H9 (cell line): ENCODE measurements at regions not wholly inside any gene's neighbourhood (a gene's known extent, or its start where the extent isn't known, plus 50 kb on each side); places are given as distances from the start of the nearest gene placed in this dataset.

Source experiments
- DNase-seq: peaks from one replicate; pipeline ENCODE4 v3.0.0-alpha.2; 2017
- H2AFZ ChIP-seq: one replicate; pipeline ENCODE4 v1.6.1; 2013; ENCODE audit warnings: mild to moderate bottlenecking, low read length, control low read depth, moderate library complexity
- H2AK5ac ChIP-seq: 2 replicates; pipeline ENCODE4 v1.6.1; 2013; ENCODE audit warnings: low read length, control low read depth, mixed read lengths; ENCODE audit not compliant: insufficient read length
- H2BK120ac ChIP-seq: one replicate; pipeline ENCODE4 v1.6.1; 2013; ENCODE audit warnings: low read depth, mild to moderate bottlenecking, low read length, control low read depth, inconsistent platforms; ENCODE audit not compliant: poor library complexity, severe bottlenecking
- H2BK12ac ChIP-seq: 2 replicates; pipeline ENCODE4 v1.6.1; 2013; ENCODE audit warnings: low read length, control low read depth, mixed read lengths, low read depth; ENCODE audit not compliant: insufficient read length
- H2BK15ac ChIP-seq: 2 replicates; pipeline ENCODE4 v1.6.1; 2013; ENCODE audit warnings: low read depth, low read length, control low read depth
- H2BK20ac ChIP-seq: one replicate; pipeline ENCODE4 v1.6.1; 2013; ENCODE audit warnings: low read depth, mild to moderate bottlenecking, low read length, control low read depth, inconsistent platforms; ENCODE audit not compliant: poor library complexity, severe bottlenecking
- H2BK5ac ChIP-seq: 2 replicates; pipeline ENCODE4 v1.6.1; 2013; ENCODE audit warnings: low read length, control low read depth, mixed read lengths; ENCODE audit not compliant: insufficient read length
- H3K14ac ChIP-seq: 2 replicates; pipeline ENCODE4 v1.6.1; 2013; ENCODE audit warnings: low read length, control low read depth; ENCODE audit not compliant: insufficient read depth
- H3K18ac ChIP-seq: 2 replicates; pipeline ENCODE4 v1.6.1; 2013; ENCODE audit warnings: low read depth, mild to moderate bottlenecking, mixed read lengths, low read length, control low read depth; ENCODE audit not compliant: insufficient read length
- H3K23ac ChIP-seq: 2 replicates; pipeline ENCODE4 v1.6.1; 2013; ENCODE audit warnings: low read length, control low read depth, mixed read lengths, low read depth; ENCODE audit not compliant: insufficient read length
- H3K23me2 ChIP-seq: 2 replicates; pipeline ENCODE4 v1.6.1; 2013; ENCODE audit warnings: low read depth, mild to moderate bottlenecking, mixed read lengths, low read length, control low read depth; ENCODE audit not compliant: insufficient read length, poor library complexity, severe bottlenecking
- H3K27ac ChIP-seq: 2 replicates; pipeline ENCODE4 v1.5.1; 2013; ENCODE audit warnings: low read length, control low read depth, mixed read lengths, low read depth; ENCODE audit not compliant: insufficient read length
- H3K27me3 ChIP-seq: 2 replicates; pipeline ENCODE4 v1.6.1; 2013; ENCODE audit warnings: low read length, control low read depth, inconsistent platforms; ENCODE audit not compliant: insufficient read depth
- H3K4ac ChIP-seq: 2 replicates; pipeline ENCODE4 v1.6.1; 2013; ENCODE audit warnings: low read depth, mild to moderate bottlenecking, control low read depth, inconsistent platforms, low read length, moderate library complexity
- H3K4me1 ChIP-seq: 2 replicates; pipeline ENCODE4 v1.6.1; 2013; ENCODE audit warnings: low read length, control low read depth, inconsistent platforms; ENCODE audit not compliant: insufficient read depth
- H3K4me2 ChIP-seq: 2 replicates; pipeline ENCODE4 v1.6.1; 2013; ENCODE audit warnings: low read length, control low read depth, mixed read lengths; ENCODE audit not compliant: insufficient read length, insufficient read depth
- H3K56ac ChIP-seq: 2 replicates; pipeline ENCODE4 v1.6.1; 2013; ENCODE audit warnings: low read depth, mild to moderate bottlenecking, mixed read lengths, low read length, control low read depth; ENCODE audit not compliant: insufficient read length
- H3K79me1 ChIP-seq: 2 replicates; pipeline ENCODE4 v1.6.1; 2013; ENCODE audit warnings: low read depth, mild to moderate bottlenecking, moderate library complexity, low read length, control low read depth, inconsistent platforms; ENCODE audit not compliant: insufficient read depth, poor library complexity, severe bottlenecking
- H3K79me2 ChIP-seq: 2 replicates; pipeline ENCODE4 v1.6.1; 2013; ENCODE audit warnings: low read length, control low read depth, inconsistent platforms; ENCODE audit not compliant: insufficient read depth
- H3K9ac ChIP-seq: 2 replicates; pipeline ENCODE4 v1.6.1; 2013; ENCODE audit warnings: low read length, control low read depth, mixed read lengths; ENCODE audit not compliant: insufficient read length; ENCODE audit errors: extremely low read depth
- H3K9me3 ChIP-seq: one replicate; pipeline ENCODE4 v1.6.1; 2013; ENCODE audit warnings: low read depth, low read length, inconsistent platforms; ENCODE audit not compliant: control insufficient read depth
- H3T11ph ChIP-seq: one replicate; pipeline ENCODE4 v1.6.1; 2013; ENCODE audit warnings: mild to moderate bottlenecking, low read length, control low read depth, inconsistent platforms
- H4K20me1 ChIP-seq: one replicate; pipeline ENCODE4 v1.6.1; 2013; ENCODE audit not compliant: control insufficient read depth, insufficient read length, insufficient read depth
- H4K5ac ChIP-seq: 2 replicates; pipeline ENCODE4 v1.6.1; 2013; ENCODE audit warnings: low read depth, mild to moderate bottlenecking, mixed read lengths, low read length, control low read depth; ENCODE audit not compliant: insufficient read length
- H4K8ac ChIP-seq: replicated peaks from 2 replicates; pipeline ENCODE4 v1.6.1; 2013; ENCODE audit warnings: low read length, control low read depth, mixed read lengths, low read depth; ENCODE audit not compliant: insufficient read length
- H4K91ac ChIP-seq: 2 replicates; pipeline ENCODE4 v1.6.1; 2013; ENCODE audit warnings: low read depth, mild to moderate bottlenecking, moderate library complexity, mixed read lengths, low read length, control low read depth; ENCODE audit not compliant: insufficient read length
- H3K27ac Mint-ChIP-seq, 3 experiments: 2 replicates in 2 of 3; 3 replicates in 1 of 3; pipeline ENCODE4 v1.8.0; 2020 to 2021; ENCODE audit warnings: mixed read lengths in 3 of 3, mild to moderate bottlenecking in 1 of 3, moderate library complexity in 1 of 3
- H3K27me3 Mint-ChIP-seq: 2 replicates; pipeline ENCODE4 v1.8.0; 2021; ENCODE audit warnings: low read depth, mild to moderate bottlenecking, moderate library complexity, mixed read lengths
- H3K36me3 Mint-ChIP-seq, 3 experiments: 2 replicates in 2 of 3; 3 replicates in 1 of 3; pipeline ENCODE4 v1.8.0; 2020 to 2021; ENCODE audit warnings: low read depth in 3 of 3, mixed read lengths in 3 of 3; ENCODE audit not compliant: insufficient read depth in 1 of 3
- H3K4me1 Mint-ChIP-seq, 2 experiments: 2 replicates each; pipeline ENCODE4 v1.8.0; 2020; ENCODE audit warnings: mixed read lengths in 2 of 2
- H3K4me3 Mint-ChIP-seq, 2 experiments: 2 replicates in 1 of 2; 3 replicates in 1 of 2; pipeline ENCODE4 v1.8.0; 2020 to 2021; ENCODE audit warnings: mild to moderate bottlenecking in 2 of 2, mixed read lengths in 2 of 2, moderate library complexity in 1 of 2
- H3K9me3 Mint-ChIP-seq, 2 experiments: 2 replicates in 1 of 2; 3 replicates in 1 of 2; pipeline ENCODE4 v1.8.0; 2020; ENCODE audit warnings: mild to moderate bottlenecking in 2 of 2, mixed read lengths in 2 of 2, moderate library complexity in 1 of 2
- CTCF ChIP-seq: fragments of 200-600 bp; sonication (generic); conservative IDR thresholded peaks from 3 replicates; pipeline ENCODE4 v1.8.0; 2021; ENCODE audit warnings: antibody characterized with exemption, mild to moderate bottlenecking

GRCh38 chr4:175930471-175930870 is 118.4 kb upstream of the GPM6A start:
- no peak overlapping the region for H2BK120ac ChIP-seq
- no peak overlapping the region for H2BK20ac ChIP-seq
- no peak overlapping the region for H4K5ac ChIP-seq
- H3K27ac ChIP-seq, result no peak overlapping the region
- no peak overlapping the region for H3T11ph ChIP-seq
- H2BK5ac ChIP-seq, result no peak overlapping the region
- DNase-seq, result no peak
- Mint-ChIP-seq H3K36me3 (no peaks in the 10 kb centered on the region), H3K27ac (no peak overlapping the region), H3K4me3 (no peak overlapping the region), H3K9me3 (no peaks in the 10 kb centered on the region; a peak in 1 of 5 replicates), H3K27me3 (no peaks in the 10 kb centered on the region), H3K4me1 (peaks cover 3 to 4% of the 10 kb centered on the region in 2 experiments; a peak in 3 of 4 replicates)
- no peaks in the 10 kb centered on the region for H3K4me1 ChIP-seq
- no peaks in the 10 kb centered on the region for H3K79me2 ChIP-seq
- no peak overlapping the region for H2AK5ac ChIP-seq
- no peak overlapping the region for H3K14ac ChIP-seq
- H3K9me3 ChIP-seq, result no peaks in the 10 kb centered on the region
- H3K79me1 ChIP-seq, result no peaks in the 10 kb centered on the region
- H3K18ac ChIP-seq, result no peak overlapping the region
- H4K8ac ChIP-seq, result no peak overlapping the region
- no peak overlapping the region for H3K23ac ChIP-seq
- H3K23me2 ChIP-seq, result no peaks in the 10 kb centered on the region
- H3K4me2 ChIP-seq, result no peak overlapping the region
- TF ChIP-seq CTCF, result no peak
- no peak overlapping the region for H2BK12ac ChIP-seq
- no peak overlapping the region for H3K56ac ChIP-seq
- no peak overlapping the region for H2BK15ac ChIP-seq
- H3K27me3 ChIP-seq, result no peaks in the 10 kb centered on the region
- H2AFZ ChIP-seq, result no peak overlapping the region
- no peaks in the 10 kb centered on the region for H4K20me1 ChIP-seq
- no peak overlapping the region for H3K9ac ChIP-seq
- no peak overlapping the region for H3K4ac ChIP-seq
- H4K91ac ChIP-seq, result no peak overlapping the region
